AG10803 (cell line): ENCODE measurements at regions not wholly inside any gene's neighbourhood (a gene's known extent, or its start where the extent isn't known, plus 50 kb on each side); places are given as distances from the start of the nearest gene placed in this dataset.
"Not testable (repeated sequence)": the region's sequence is repeated elsewhere in the genome, so short reads cannot be mapped to it uniquely, and the experiment has no call there.

Source experiments
- DNase-seq: peaks from one replicate; pipeline ENCODE4 v3.0.0; 2010; ENCODE audit warnings: low read depth
- H3K4me3 ChIP-seq: 2 replicates; pipeline ENCODE4 v1.5.1; 2011; ENCODE audit warnings: mild to moderate bottlenecking, low read length, control low read depth
- TF ChIP-seq, protein P1 (sequence below): conservative IDR thresholded peaks from 2 replicates; pipeline ENCODE4 v1.5.1; 2011; ENCODE audit warnings: mild to moderate bottlenecking, low read length, control low read depth, inconsistent platforms

GRCh38 chr14:87041290-87042020 lies 951.5 kb downstream of the GALC start:
- DNase-seq = no peak
- no peak overlapping the region for H3K4me3 ChIP-seq
- TF ChIP-seq, protein P1, sequence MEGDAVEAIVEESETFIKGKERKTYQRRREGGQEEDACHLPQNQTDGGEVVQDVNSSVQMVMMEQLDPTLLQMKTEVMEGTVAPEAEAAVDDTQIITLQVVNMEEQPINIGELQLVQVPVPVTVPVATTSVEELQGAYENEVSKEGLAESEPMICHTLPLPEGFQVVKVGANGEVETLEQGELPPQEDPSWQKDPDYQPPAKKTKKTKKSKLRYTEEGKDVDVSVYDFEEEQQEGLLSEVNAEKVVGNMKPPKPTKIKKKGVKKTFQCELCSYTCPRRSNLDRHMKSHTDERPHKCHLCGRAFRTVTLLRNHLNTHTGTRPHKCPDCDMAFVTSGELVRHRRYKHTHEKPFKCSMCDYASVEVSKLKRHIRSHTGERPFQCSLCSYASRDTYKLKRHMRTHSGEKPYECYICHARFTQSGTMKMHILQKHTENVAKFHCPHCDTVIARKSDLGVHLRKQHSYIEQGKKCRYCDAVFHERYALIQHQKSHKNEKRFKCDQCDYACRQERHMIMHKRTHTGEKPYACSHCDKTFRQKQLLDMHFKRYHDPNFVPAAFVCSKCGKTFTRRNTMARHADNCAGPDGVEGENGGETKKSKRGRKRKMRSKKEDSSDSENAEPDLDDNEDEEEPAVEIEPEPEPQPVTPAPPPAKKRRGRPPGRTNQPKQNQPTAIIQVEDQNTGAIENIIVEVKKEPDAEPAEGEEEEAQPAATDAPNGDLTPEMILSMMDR = no peak

GRCh38 chr14:87034680-87035079 lies 958.3 kb downstream of the GALC start:
- DNase-seq = no peak
- TF ChIP-seq, protein P1 = no peak
- H3K4me3 ChIP-seq = no peak overlapping the region

DNA sequence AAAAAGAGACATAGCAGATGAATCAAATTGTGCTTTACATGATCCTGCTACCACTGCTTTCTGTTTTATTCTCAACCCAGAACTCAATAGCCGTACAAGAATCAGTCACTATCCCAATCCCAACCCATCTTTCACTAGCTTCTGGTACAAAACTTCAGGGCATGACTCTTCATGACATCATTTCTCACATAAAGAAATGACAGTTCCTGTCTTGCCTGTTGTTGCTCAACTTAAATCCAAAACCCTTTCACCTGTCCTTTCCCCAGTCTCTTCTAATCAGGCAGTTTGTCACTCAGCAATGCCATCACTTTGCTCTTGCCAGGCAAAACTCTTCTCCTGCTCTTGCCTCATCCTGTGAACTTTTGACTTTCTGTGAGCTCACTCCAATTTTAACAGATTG lies 962.8 kb downstream of the GALC start:
- no peak for DNase-seq
- H3K4me3 ChIP-seq = no peak overlapping the region
- TF ChIP-seq, protein P1 = no peak

GRCh38 chr14:87020106-87020505 lies 972.9 kb downstream of the GALC start:
- not testable (repeated sequence) for H3K4me3 ChIP-seq, DNase-seq

DNA sequence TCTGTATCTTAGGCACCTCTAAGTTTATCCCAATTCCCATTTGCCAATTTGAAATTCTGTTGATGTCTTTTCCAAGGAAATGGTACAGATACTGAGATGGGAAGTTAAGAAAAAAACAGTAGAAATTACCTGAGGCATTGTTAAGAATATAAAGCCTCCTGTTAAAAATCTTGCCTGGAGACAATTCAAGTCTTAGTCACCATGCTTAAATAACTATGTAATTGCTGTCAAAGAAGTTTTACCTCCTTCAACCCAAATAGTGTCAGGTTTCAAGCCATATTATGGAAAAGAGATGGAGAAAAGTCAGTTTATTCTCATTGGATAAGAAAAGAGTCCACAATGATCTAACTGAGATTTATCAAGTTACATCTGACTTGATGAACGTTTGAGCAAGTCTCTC lies 974.7 kb downstream of the GALC start:
- H3K4me3 ChIP-seq = no peak overlapping the region
- no peak for DNase-seq
- TF ChIP-seq, protein P1 = no peak

DNA sequence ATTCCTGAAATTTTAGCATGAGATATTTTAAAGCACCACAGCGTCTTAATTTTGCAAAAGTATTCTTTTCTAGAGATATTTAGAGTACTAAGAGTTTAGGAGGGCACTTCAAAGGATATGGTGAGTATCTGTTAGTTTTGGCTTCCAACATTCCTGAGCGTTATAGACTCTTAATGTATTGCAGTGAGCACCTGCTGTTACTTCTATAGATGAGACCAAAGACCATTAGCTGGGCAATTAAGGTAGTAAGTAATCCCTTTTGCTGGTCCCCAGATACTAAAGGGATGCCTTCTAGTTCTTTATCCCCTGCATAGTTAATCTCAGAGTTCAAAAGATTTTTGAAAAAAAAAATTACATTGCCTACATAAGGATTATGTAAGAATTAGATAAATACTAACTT lies 975.6 kb downstream of the GALC start:
- TF ChIP-seq, protein P1 = no peak
- no peak overlapping the region for H3K4me3 ChIP-seq
- no peak for DNase-seq

DNA sequence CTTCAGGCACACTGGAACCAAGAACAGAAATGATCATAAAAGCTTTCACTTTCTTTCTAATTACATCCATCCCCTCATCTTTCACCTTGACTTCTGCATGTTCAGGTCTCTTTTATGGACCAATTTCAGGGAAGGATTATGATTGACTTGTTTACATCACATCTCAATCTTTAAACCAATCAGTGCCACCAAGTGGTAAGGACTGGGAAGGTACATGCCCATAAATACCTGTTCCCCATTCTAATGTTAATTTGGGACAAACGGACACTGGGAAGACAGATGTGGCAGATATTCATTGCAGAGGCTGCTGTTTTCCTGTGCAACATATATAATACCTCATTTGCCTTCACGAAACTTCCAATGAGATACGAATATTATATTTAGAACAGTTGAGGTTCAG lies 978.1 kb downstream of the GALC start:
- TF ChIP-seq, protein P1 = peak; percentile 22; the same call in 1 of the 2 replicates
- DNase-seq = no peak
- no peak overlapping the region for H3K4me3 ChIP-seq
